ENCODE measurements at regions not wholly inside any gene's neighbourhood (a gene's known extent, or its start where the extent isn't known, plus 50 kb on each side); places are given as distances from the start of the nearest gene placed in this dataset.

GRCh38 chr5:115072266-115073064 is 97.2 kb downstream of the TRIM36 start:
- no peak for DNase-seq (ENCODE audit: low read depth)

GRCh38 chr5:115070737-115071136 is 99.0 kb downstream of the TRIM36 start:
- no peak for DNase-seq (ENCODE audit: low read depth)

GRCh38 chr5:115069087-115069968 is 100.4 kb downstream of the TRIM36 start:
- peak; percentile 43 for DNase-seq (ENCODE audit: low read depth)

- peak; percentile 44 for DNase-seq (ENCODE audit: low read depth)
Observed at GRCh38 chr5:115068239-115069086, 101.2 kb downstream of the TRIM36 start.

- no peak for DNase-seq (ENCODE audit: low read depth)
Observed at GRCh38 chr5:115064380-115064779, 105.3 kb downstream of the TRIM36 start.

- DNase-seq (ENCODE audit: low read depth), result no peak
Observed at GRCh38 chr5:115054387-115054951, 115.2 kb downstream of the TRIM36 start.

GRCh38 chr5:115052948-115053347 is 116.8 kb downstream of the TRIM36 start:
- no peak for DNase-seq (ENCODE audit: low read depth)

- no peak for DNase-seq (ENCODE audit: low read depth)
Observed at GRCh38 chr5:115050866-115051265, 118.8 kb downstream of the TRIM36 start.

- peak; percentile 7 for DNase-seq (ENCODE audit: low read depth)
Observed at GRCh38 chr5:115033861-115034260, 135.8 kb downstream of the TRIM36 start.

- DNase-seq (ENCODE audit: low read depth), result no peak
Observed at GRCh38 chr5:115028557-115028956, 141.2 kb downstream of the TRIM36 start.

GRCh38 chr5:115024922-115025321 is 144.8 kb downstream of the TRIM36 start:
- no peak for DNase-seq (ENCODE audit: low read depth)

GRCh38 chr5:115022303-115022702 is 147.4 kb downstream of the TRIM36 start:
- DNase-seq (ENCODE audit: low read depth), result peak; percentile 2

- DNase-seq (ENCODE audit: low read depth), result no peak
Observed at GRCh38 chr5:115016646-115017045, 153.1 kb downstream of the TRIM36 start.

- no peak for DNase-seq (ENCODE audit: low read depth)
Observed at GRCh38 chr5:114999176-114999575, 170.5 kb downstream of the TRIM36 start.

GRCh38 chr5:114989512-114989911 is 180.2 kb downstream of the TRIM36 start:
- no peak for DNase-seq (ENCODE audit: low read depth)

GRCh38 chr5:114988096-114988495 is 181.6 kb downstream of the TRIM36 start:
- DNase-seq (ENCODE audit: low read depth), result no peak

GRCh38 chr5:114984796-114985195 is 184.9 kb downstream of the TRIM36 start:
- DNase-seq (ENCODE audit: low read depth), result no peak

GRCh38 chr5:114981111-114981510 is 188.6 kb downstream of the TRIM36 start:
- DNase-seq (ENCODE audit: low read depth), result no peak

GRCh38 chr5:114977979-114978573 is 191.6 kb downstream of the TRIM36 start:
- DNase-seq (ENCODE audit: low read depth), result no peak

GRCh38 chr5:114969482-114969881 is 200.2 kb downstream of the TRIM36 start:
- no peak for DNase-seq (ENCODE audit: low read depth)

GRCh38 chr5:114957384-114957783 is 212.3 kb downstream of the TRIM36 start:
- no peak for DNase-seq (ENCODE audit: low read depth)

Measured in LHCN-M2 (cell line).